SK-N-SH treated with all-trans-retinoic acid at 6 μM for 48 hours (cell line): ENCODE measurements at regions not wholly inside any gene's neighbourhood (a gene's known extent, or its start where the extent isn't known, plus 50 kb on each side); places are given as distances from the start of the nearest gene placed in this dataset.

Experiments
- ATAC-seq: fragments of 200-7000 bp; cut with Tn5 transposase; 3 replicates; pipeline ENCODE4 v1.9.1; 2020; ENCODE audit warnings: mild to moderate bottlenecking, moderate library complexity
- BACH2 ChIP-seq: fragments of 250-450 bp; sonication (Bioruptor Pico); IDR thresholded peaks from 2 replicates; pipeline ENCODE4 v1.9.0; 2021; ENCODE audit warnings: mild to moderate bottlenecking, borderline replicate concordance
- CREB5 ChIP-seq: fragments of 250-450 bp; sonication (Bioruptor Pico); IDR thresholded peaks from 2 replicates; pipeline ENCODE4 v1.5.1; 2020; ENCODE audit warnings: low read depth, mild to moderate bottlenecking, moderate library complexity
- CSDC2 ChIP-seq: fragments of 250-450 bp; sonication (Bioruptor Pico); IDR thresholded peaks from 2 replicates; pipeline ENCODE4 v1.5.0; 2020; ENCODE audit warnings: mild to moderate bottlenecking, moderate library complexity
- CSRNP3 ChIP-seq: fragments of 250-450 bp; sonication (Bioruptor Pico); IDR thresholded peaks from 2 replicates; pipeline ENCODE4 v1.5.1; 2021; ENCODE audit warnings: mild to moderate bottlenecking, moderate library complexity
- GLIS3 ChIP-seq: fragments of 250-450 bp; sonication (Bioruptor Pico); IDR thresholded peaks from 2 replicates; pipeline ENCODE4 v1.5.0; 2020; ENCODE audit warnings: mild to moderate bottlenecking, moderate library complexity
- ISL1 ChIP-seq: fragments of 250-450 bp; sonication (Bioruptor Pico); IDR thresholded peaks from 2 replicates; pipeline ENCODE4 v2.1.2; 2022; ENCODE audit warnings: mild to moderate bottlenecking, moderate library complexity
- OSR1 ChIP-seq: fragments of 250-450 bp; sonication (Bioruptor Pico); IDR thresholded peaks from 2 replicates; pipeline ENCODE4 v1.8.0; 2022; ENCODE audit warnings: moderate library complexity, mild to moderate bottlenecking, inconsistent platforms
- PATZ1 ChIP-seq: fragments of 250-450 bp; sonication (Bioruptor Pico); IDR thresholded peaks from 2 replicates; pipeline ENCODE4 v1.8.0; 2020; ENCODE audit warnings: mild to moderate bottlenecking, moderate library complexity, borderline replicate concordance
- PPARA ChIP-seq: fragments of 250-450 bp; sonication (Bioruptor Pico); IDR thresholded peaks from 2 replicates; pipeline ENCODE4 v1.5.0; 2020; ENCODE audit warnings: mild to moderate bottlenecking, borderline replicate concordance
- TCF4 ChIP-seq: fragments of 250-450 bp; sonication (Bioruptor Pico); IDR thresholded peaks from 2 replicates; pipeline ENCODE4 v1.8.0; 2021; ENCODE audit warnings: mild to moderate bottlenecking, moderate library complexity, borderline replicate concordance
- TOX ChIP-seq: fragments of 250-450 bp; sonication (Bioruptor Pico); IDR thresholded peaks from 2 replicates; pipeline ENCODE4 v1.8.0; 2021; ENCODE audit warnings: mild to moderate bottlenecking, moderate library complexity, borderline replicate concordance
- ZC3H10 ChIP-seq: fragments of 250-450 bp; sonication (Bioruptor Pico); IDR thresholded peaks from 2 replicates; pipeline ENCODE4 v1.5.1; 2021; ENCODE audit warnings: mild to moderate bottlenecking, moderate library complexity
- ZFP3 ChIP-seq: fragments of 250-450 bp; sonication (Bioruptor Pico); IDR thresholded peaks from 2 replicates; pipeline ENCODE4 v1.5.0; 2020; ENCODE audit warnings: mild to moderate bottlenecking, moderate library complexity
- ZFP30 ChIP-seq: fragments of 450-650 bp; formaldehyde crosslinking; IDR thresholded peaks from 2 replicates; pipeline ENCODE4 v1.5.0; 2022; ENCODE audit warnings: mild to moderate bottlenecking, moderate library complexity
- ZNF565 ChIP-seq: fragments of 450-650 bp; formaldehyde crosslinking; conservative IDR thresholded peaks from 2 replicates; pipeline ENCODE4 v1.5.0; 2020; ENCODE audit warnings: low read depth, mild to moderate bottlenecking, moderate library complexity
- ZNF8 ChIP-seq: fragments of 450-650 bp; formaldehyde crosslinking; IDR thresholded peaks from 2 replicates; pipeline ENCODE4 v1.5.0; 2020; ENCODE audit warnings: mild to moderate bottlenecking, moderate library complexity

GRCh38 chr11:90722552-90723190 lies 499.8 kb upstream of the CHORDC1 start:
- TF ChIP-seq PPARA (CRISPR knock-in tag) (no peak), ZNF8 (CRISPR knock-in tag) (no peak), CSRNP3 (no peak), CREB5 (no peak), ZFP3 (CRISPR knock-in tag) (no peak), ISL1 (CRISPR knock-in tag) (no peak), OSR1 (CRISPR knock-in tag) (no peak), ZC3H10 (CRISPR knock-in tag) (no peak)

GRCh38 chr11:90717522-90717921 lies 494.7 kb upstream of the CHORDC1 start:
- no peak for TF ChIP-seq ZC3H10 (CRISPR knock-in tag)
- no peak for ATAC-seq

More at GRCh38 chr11:90722552-90723190, 499.8 kb upstream of the CHORDC1 start:
- ATAC-seq: no peak

GRCh38 chr11:90705661-90706060 lies 482.8 kb upstream of the CHORDC1 start:
- no peak for ATAC-seq
- TF ChIP-seq TOX (CRISPR knock-in tag): no peak
- TF ChIP-seq ISL1 (CRISPR knock-in tag): no peak
- TF ChIP-seq OSR1 (CRISPR knock-in tag): no peak
- TF ChIP-seq TCF4 (CRISPR knock-in tag): no peak
- TF ChIP-seq ZFP3 (CRISPR knock-in tag): no peak
- no peak for TF ChIP-seq ZFP30
- TF ChIP-seq ZNF8 (CRISPR knock-in tag): no peak
- TF ChIP-seq CREB5: no peak
- no peak for TF ChIP-seq BACH2 (CRISPR knock-in tag)
- TF ChIP-seq GLIS3 (CRISPR knock-in tag): no peak
- no peak for TF ChIP-seq CSDC2 (CRISPR knock-in tag)

- no peak for ATAC-seq
- TF ChIP-seq ZFP3 (CRISPR knock-in tag): no peak
- no peak for TF ChIP-seq TOX (CRISPR knock-in tag)
- no peak for TF ChIP-seq PATZ1 (CRISPR knock-in tag)
- TF ChIP-seq ZNF565 (CRISPR knock-in tag): no peak
- TF ChIP-seq PPARA (CRISPR knock-in tag): no peak
- TF ChIP-seq GLIS3 (CRISPR knock-in tag): no peak
- TF ChIP-seq CSRNP3: no peak
- TF ChIP-seq TCF4 (CRISPR knock-in tag): no peak
- no peak for TF ChIP-seq CREB5
- no peak for TF ChIP-seq OSR1 (CRISPR knock-in tag)
These were observed 481.7 kb upstream of the CHORDC1 start for GRCh38 chr11:90704510-90704909.
